Mammary epithelial cell (primary cell): ENCODE measurements at regions not wholly inside any gene's neighbourhood (a gene's known extent, or its start where the extent isn't known, plus 50 kb on each side); places are given as distances from the start of the nearest gene placed in this dataset.
A peak's percentile ranks its signal among the peaks of the same experiment; 100 is the strongest.

Experiments
- EZH2 ChIP-seq: IDR thresholded peaks from 2 replicates; pipeline ENCODE4 v1.6.1; 2012; ENCODE audit warnings: low read length, inconsistent platforms, borderline replicate concordance
- TF ChIP-seq, protein P1 (sequence below), 2 donors: IDR thresholded peaks in 1 of 2; conservative IDR thresholded peaks in 1 of 2; 2 replicates each; pipeline ENCODE4 v1.5.1; 2011 to 2012; ENCODE audit warnings: inconsistent platforms in 2 of 2, low read length in 2 of 2, mild to moderate bottlenecking in 2 of 2, control low read depth in 1 of 2, low read depth in 1 of 2; ENCODE audit not compliant: insufficient read depth in 1 of 2; ENCODE audit errors: extremely low read depth in 1 of 2

DNA sequence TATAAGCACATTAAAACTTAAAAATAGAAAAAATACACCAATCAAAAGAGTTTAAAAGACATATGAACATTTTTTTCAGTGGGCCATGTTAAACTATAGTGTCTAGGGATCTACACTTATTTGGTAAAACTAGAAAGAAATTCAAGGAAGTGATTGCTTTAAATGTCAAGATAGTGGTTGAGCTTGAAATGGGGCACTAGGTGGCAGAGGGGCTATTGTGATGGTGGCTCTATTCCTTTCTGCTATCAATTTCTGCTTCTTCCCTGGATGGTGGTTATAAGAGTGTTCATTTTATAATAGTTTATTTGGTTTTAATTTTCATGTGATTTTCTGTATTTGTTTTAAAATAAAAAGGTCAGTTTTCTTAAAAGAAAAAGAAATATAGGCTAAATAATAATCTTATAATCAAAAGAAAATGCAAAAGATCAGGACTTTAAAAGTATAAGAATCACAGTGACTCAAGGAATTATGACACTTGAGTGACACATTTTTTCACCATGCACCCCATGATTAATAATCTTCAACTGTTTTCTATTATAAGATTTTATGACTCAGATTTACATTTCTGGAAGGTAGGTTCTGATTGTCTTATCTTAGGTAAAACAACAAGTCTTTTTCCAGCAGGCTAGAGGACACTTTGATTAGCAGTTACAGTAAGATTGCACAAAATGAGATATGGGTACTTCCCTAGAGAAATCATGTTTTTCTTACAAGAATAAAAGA, 137.5 kb downstream of the FSCB start:
- TF ChIP-seq, protein P1, sequence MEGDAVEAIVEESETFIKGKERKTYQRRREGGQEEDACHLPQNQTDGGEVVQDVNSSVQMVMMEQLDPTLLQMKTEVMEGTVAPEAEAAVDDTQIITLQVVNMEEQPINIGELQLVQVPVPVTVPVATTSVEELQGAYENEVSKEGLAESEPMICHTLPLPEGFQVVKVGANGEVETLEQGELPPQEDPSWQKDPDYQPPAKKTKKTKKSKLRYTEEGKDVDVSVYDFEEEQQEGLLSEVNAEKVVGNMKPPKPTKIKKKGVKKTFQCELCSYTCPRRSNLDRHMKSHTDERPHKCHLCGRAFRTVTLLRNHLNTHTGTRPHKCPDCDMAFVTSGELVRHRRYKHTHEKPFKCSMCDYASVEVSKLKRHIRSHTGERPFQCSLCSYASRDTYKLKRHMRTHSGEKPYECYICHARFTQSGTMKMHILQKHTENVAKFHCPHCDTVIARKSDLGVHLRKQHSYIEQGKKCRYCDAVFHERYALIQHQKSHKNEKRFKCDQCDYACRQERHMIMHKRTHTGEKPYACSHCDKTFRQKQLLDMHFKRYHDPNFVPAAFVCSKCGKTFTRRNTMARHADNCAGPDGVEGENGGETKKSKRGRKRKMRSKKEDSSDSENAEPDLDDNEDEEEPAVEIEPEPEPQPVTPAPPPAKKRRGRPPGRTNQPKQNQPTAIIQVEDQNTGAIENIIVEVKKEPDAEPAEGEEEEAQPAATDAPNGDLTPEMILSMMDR (conservative IDR thresholded peaks at IDR 0.05 in 1 of 2, IDR thresholded peaks at IDR 0.05 in 1 of 2; ENCODE audit: extremely low read depth in 1 of 2, insufficient read depth in 1 of 2, low read depth in 1 of 2, low read length in 2 of 2) = peak in 1 of 2 donors; percentile 5
- TF ChIP-seq EZH2 = no peak
